ENCODE measurements at regions not wholly inside any gene's neighbourhood (a gene's known extent, or its start where the extent isn't known, plus 50 kb on each side); places are given as distances from the start of the nearest gene placed in this dataset.
"Not testable (repeated sequence)": the region's sequence is repeated elsewhere in the genome, so short reads cannot be mapped to it uniquely, and the experiment has no call there.

DNA sequence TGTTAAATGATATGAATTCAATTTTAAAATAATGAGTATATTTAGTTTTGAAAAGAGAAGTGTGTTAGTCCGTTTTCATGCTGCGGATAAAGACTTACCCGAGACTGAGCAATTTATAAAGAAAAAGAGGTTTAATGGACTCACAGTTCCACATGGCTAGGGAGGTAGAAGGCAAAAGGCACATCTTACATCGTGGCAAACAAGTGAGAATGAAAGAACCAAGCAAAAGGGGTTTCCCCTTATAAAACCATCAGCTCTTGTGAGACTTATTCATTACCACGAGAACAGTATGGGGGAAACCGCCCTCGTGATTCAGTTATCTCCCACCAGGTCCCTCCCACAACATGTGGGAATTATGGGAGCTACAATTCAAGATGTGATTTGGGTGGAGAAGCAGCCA is 51.8 kb upstream of the OSMR start:
- not testable (repeated sequence) for DNase-seq

DNA sequence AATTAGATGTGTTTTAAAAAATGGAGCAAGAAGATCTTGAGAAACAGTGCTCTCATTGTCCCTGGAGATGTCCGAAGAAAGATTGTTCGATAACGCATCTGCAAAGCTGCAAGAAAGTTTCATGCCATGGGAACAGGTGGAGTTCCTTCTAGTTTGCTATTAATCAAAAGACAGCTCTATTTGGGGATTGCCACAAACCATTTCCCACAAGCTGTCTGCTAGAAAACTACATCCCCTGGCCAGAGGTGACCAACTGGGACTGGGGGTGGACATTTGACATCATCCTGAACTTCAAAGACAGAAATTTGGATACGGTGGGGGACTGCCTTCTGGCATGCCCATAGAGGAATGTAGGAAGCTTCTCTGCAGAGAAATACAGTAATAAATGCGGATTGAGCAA is 50.8 kb upstream of the OSMR start:
- no peak for DNase-seq

DNA sequence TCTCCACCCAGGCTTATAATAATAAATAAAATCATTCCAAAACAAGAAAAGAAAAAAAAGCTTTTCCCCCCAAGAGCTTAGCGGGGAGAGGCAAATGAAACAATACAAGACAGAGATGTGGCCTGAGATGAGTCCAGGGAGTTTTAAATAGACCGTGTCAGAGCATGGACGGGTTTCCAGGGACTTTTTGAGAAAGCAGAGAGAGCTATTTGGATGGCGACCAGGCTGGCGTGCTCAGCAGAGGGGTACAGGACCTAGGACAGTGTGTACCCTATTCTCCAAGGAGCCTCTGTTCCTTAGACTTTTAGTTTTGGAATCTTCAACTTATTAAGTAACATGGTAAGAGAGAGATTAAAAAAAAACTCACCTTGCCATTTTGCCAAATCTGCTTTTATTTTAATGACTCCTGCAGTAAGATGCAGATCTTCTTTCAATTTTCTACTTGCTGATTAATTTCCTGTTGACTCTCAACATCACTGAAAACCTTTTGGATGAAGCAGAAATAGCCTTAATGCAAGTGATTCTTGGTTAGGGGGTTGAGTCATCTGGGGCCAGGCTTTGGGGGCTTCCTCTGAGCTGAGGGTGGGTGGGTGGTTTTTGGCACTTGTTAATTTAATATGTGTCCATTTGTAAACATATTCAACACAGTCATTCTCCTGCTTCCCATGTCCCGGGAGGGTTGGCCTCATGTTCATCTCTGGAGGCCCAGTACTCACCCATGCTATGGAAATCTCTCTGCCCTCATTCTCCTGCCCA is 49.6 kb upstream of the OSMR start:
- no peak for DNase-seq

Measured in NCI-H2107 (cell line).